ENCODE measurements at regions not wholly inside any gene's neighbourhood (a gene's known extent, or its start where the extent isn't known, plus 50 kb on each side); places are given as distances from the start of the nearest gene placed in this dataset.

GRCh38 chr3:158918008-158918407 lies 116.2 kb downstream of the MFSD1 start:
- no peak overlapping the region for H3K4me3 ChIP-seq (replicated peaks in 1 of 4; ENCODE audit: control extremely low read depth in 1 of 4, insufficient read depth in 1 of 4, low read depth in 3 of 4, low read length in 4 of 4)
- H3K27ac ChIP-seq (ENCODE audit: insufficient read depth, low read length), result no peak overlapping the region
- no peak for TF ChIP-seq EZH2 (IDR thresholded peaks at IDR 0.05; ENCODE audit: low read length, missing control alignments)
- TF ChIP-seq, protein P1, sequence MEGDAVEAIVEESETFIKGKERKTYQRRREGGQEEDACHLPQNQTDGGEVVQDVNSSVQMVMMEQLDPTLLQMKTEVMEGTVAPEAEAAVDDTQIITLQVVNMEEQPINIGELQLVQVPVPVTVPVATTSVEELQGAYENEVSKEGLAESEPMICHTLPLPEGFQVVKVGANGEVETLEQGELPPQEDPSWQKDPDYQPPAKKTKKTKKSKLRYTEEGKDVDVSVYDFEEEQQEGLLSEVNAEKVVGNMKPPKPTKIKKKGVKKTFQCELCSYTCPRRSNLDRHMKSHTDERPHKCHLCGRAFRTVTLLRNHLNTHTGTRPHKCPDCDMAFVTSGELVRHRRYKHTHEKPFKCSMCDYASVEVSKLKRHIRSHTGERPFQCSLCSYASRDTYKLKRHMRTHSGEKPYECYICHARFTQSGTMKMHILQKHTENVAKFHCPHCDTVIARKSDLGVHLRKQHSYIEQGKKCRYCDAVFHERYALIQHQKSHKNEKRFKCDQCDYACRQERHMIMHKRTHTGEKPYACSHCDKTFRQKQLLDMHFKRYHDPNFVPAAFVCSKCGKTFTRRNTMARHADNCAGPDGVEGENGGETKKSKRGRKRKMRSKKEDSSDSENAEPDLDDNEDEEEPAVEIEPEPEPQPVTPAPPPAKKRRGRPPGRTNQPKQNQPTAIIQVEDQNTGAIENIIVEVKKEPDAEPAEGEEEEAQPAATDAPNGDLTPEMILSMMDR (conservative IDR thresholded peaks at IDR 0.05 in 1 of 2, IDR thresholded peaks at IDR 0.05 in 1 of 2; ENCODE audit: low read depth in 1 of 2, low read length in 2 of 2), result peak; percentile 64 to 80
- H3K27me3 ChIP-seq (ENCODE audit: control insufficient read depth, insufficient read depth, low read length), result no peaks in the 10 kb centered on the region
- no peak overlapping the region for H3K9ac ChIP-seq (ENCODE audit: insufficient read depth, low read length)
- H3K9me3 ChIP-seq (ENCODE audit: control insufficient read depth, insufficient read depth, low read depth, low read length), result no peaks in the 10 kb centered on the region
- H4K20me1 ChIP-seq (ENCODE audit: control insufficient read depth, extremely low read depth, insufficient read depth, low read length), result no peaks in the 10 kb centered on the region
- H3K4me1 ChIP-seq (ENCODE audit: control insufficient read depth, extremely low read depth, insufficient read depth, low read length), result no peaks in the 10 kb centered on the region
- H3K36me3 ChIP-seq (ENCODE audit: control insufficient read depth, insufficient read depth, low read length), result no peaks in the 10 kb centered on the region
- DNase-seq (ENCODE audit: low read depth in 2 of 2), result peak; percentile 14 to 80
- no peak overlapping the region for H2AFZ ChIP-seq (ENCODE audit: low read length)
- no peak overlapping the region for H3K4me2 ChIP-seq (ENCODE audit: extremely low read depth, insufficient read depth, low read length)
- no peaks in the 10 kb centered on the region for H3K79me2 ChIP-seq (ENCODE audit: control insufficient read depth, insufficient read depth, low read length)

DNA sequence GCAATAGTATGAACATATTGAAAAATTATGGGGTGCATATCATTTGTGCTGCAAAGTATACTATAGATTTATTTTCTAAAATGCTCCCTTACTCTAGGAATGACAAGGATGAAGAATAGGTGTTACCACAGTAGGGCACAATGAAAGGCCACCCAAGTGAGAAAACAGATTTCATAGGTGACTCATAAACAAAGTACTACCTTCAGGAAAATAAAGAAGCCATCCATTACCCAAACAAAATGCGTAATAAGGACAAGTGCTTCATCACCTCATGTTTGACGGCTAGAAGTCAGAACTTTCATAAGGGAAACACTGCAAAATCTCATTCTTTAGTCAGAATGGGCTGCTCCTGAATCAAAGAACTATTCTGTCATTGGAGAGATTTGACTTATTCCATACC lies 116.6 kb downstream of the MFSD1 start:
- TF ChIP-seq EZH2 (IDR thresholded peaks at IDR 0.05; ENCODE audit: low read length, missing control alignments), result no peak
- TF ChIP-seq, protein P1 (conservative IDR thresholded peaks at IDR 0.05 in 1 of 2, IDR thresholded peaks at IDR 0.05 in 1 of 2; ENCODE audit: low read depth in 1 of 2, low read length in 2 of 2), result no peak
- Histone ChIP-seq H3K4me3 (replicated peaks in 1 of 4; ENCODE audit: control extremely low read depth in 1 of 4, insufficient read depth in 1 of 4, low read depth in 3 of 4, low read length in 4 of 4) (no peak overlapping the region), H3K79me2 (ENCODE audit: control insufficient read depth, insufficient read depth, low read length) (no peaks in the 10 kb centered on the region), H3K9me3 (ENCODE audit: control insufficient read depth, insufficient read depth, low read depth, low read length) (no peaks in the 10 kb centered on the region), H4K20me1 (ENCODE audit: control insufficient read depth, extremely low read depth, insufficient read depth, low read length) (no peaks in the 10 kb centered on the region), H3K9ac (ENCODE audit: insufficient read depth, low read length) (no peak overlapping the region), H3K4me2 (ENCODE audit: extremely low read depth, insufficient read depth, low read length) (no peak overlapping the region), H3K27ac (ENCODE audit: insufficient read depth, low read length) (no peak overlapping the region), H3K4me1 (ENCODE audit: control insufficient read depth, extremely low read depth, insufficient read depth, low read length) (no peaks in the 10 kb centered on the region), H2AFZ (ENCODE audit: low read length) (no peak overlapping the region), H3K27me3 (ENCODE audit: control insufficient read depth, insufficient read depth, low read length) (no peaks in the 10 kb centered on the region), H3K36me3 (ENCODE audit: control insufficient read depth, insufficient read depth, low read length) (no peaks in the 10 kb centered on the region)
- DNase-seq (ENCODE audit: low read depth in 2 of 2), result peak in 1 of 2 donors; percentile 7

GRCh38 chr3:158920371-158920770 lies 118.5 kb downstream of the MFSD1 start:
- no peak for TF ChIP-seq EZH2 (IDR thresholded peaks at IDR 0.05; ENCODE audit: low read length, missing control alignments)
- Histone ChIP-seq H3K27ac (ENCODE audit: insufficient read depth, low read length) (no peak overlapping the region), H3K4me1 (ENCODE audit: control insufficient read depth, extremely low read depth, insufficient read depth, low read length) (no peaks in the 10 kb centered on the region), H3K36me3 (ENCODE audit: control insufficient read depth, insufficient read depth, low read length) (no peaks in the 10 kb centered on the region), H3K4me2 (ENCODE audit: extremely low read depth, insufficient read depth, low read length) (no peak overlapping the region), H3K9ac (ENCODE audit: insufficient read depth, low read length) (no peak overlapping the region), H3K4me3 (replicated peaks in 1 of 4; ENCODE audit: control extremely low read depth in 1 of 4, insufficient read depth in 1 of 4, low read depth in 3 of 4, low read length in 4 of 4) (no peak overlapping the region), H3K79me2 (ENCODE audit: control insufficient read depth, insufficient read depth, low read length) (no peaks in the 10 kb centered on the region), H4K20me1 (ENCODE audit: control insufficient read depth, extremely low read depth, insufficient read depth, low read length) (no peaks in the 10 kb centered on the region), H3K27me3 (ENCODE audit: control insufficient read depth, insufficient read depth, low read length) (no peaks in the 10 kb centered on the region), H2AFZ (ENCODE audit: low read length) (no peak overlapping the region), H3K9me3 (ENCODE audit: control insufficient read depth, insufficient read depth, low read depth, low read length) (no peaks in the 10 kb centered on the region)
- DNase-seq (ENCODE audit: low read depth in 2 of 2), result peak in 1 of 2 donors; percentile 17
